HFF-Myc (cell line): ENCODE measurements at regions not wholly inside any gene's neighbourhood (a gene's known extent, or its start where the extent isn't known, plus 50 kb on each side); places are given as distances from the start of the nearest gene placed in this dataset.

ENCODE experiments used
- DNase-seq: peaks from one replicate; pipeline ENCODE4 v3.0.0-alpha.2; 2011; ENCODE audit warnings: low read depth; ENCODE audit errors: extremely low read depth
- H3K4me3 ChIP-seq: replicated peaks from 2 replicates; pipeline ENCODE4 v1.5.1; 2011; ENCODE audit warnings: low read depth, mild to moderate bottlenecking, control low read depth, low read length
- TF ChIP-seq, protein P1 (sequence below): IDR thresholded peaks from 2 replicates; pipeline ENCODE4 v1.5.1; 2012; ENCODE audit warnings: mild to moderate bottlenecking, low read depth, low read length, control low read depth; ENCODE audit errors: missing control alignments

DNA sequence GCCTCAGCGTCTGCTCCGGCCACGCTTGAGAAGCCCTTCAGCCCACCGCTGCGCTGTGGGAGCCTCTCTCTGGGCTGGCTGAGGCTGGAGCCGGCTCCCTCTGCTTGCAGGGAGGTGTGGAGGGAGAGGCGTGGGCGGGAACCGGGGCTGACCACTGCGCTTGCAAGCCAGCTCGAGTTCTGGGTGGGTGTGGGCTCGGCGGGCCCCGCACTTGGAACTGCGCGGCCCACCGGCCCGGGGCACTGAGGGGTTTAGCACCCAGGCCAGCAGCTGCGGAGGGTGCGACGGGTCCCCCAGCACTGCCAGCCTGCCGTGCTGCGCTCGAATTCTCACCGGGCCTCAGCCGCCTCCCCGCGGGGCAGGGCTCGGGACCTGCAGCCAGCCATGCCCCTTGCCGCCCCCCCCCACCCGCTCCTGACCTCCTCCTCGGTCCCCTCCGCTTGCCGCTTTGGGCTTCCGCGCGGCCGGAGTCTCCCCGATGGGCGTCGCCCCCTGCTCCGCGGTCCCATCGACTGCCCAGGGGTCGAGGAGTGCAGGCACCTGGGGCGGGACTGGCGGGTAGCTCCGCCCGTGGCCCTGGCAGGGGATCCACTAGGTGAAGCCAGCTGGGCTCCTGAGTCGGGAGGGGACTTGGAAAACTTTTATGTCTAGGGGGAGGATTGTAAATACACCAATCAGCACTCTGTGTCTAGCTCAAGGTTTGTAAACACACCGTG, 106.7 kb downstream of the RAP2B start:
- no peak overlapping the region for H3K4me3 ChIP-seq
- DNase-seq: no peak
- TF ChIP-seq, protein P1, sequence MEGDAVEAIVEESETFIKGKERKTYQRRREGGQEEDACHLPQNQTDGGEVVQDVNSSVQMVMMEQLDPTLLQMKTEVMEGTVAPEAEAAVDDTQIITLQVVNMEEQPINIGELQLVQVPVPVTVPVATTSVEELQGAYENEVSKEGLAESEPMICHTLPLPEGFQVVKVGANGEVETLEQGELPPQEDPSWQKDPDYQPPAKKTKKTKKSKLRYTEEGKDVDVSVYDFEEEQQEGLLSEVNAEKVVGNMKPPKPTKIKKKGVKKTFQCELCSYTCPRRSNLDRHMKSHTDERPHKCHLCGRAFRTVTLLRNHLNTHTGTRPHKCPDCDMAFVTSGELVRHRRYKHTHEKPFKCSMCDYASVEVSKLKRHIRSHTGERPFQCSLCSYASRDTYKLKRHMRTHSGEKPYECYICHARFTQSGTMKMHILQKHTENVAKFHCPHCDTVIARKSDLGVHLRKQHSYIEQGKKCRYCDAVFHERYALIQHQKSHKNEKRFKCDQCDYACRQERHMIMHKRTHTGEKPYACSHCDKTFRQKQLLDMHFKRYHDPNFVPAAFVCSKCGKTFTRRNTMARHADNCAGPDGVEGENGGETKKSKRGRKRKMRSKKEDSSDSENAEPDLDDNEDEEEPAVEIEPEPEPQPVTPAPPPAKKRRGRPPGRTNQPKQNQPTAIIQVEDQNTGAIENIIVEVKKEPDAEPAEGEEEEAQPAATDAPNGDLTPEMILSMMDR: no peak

DNA sequence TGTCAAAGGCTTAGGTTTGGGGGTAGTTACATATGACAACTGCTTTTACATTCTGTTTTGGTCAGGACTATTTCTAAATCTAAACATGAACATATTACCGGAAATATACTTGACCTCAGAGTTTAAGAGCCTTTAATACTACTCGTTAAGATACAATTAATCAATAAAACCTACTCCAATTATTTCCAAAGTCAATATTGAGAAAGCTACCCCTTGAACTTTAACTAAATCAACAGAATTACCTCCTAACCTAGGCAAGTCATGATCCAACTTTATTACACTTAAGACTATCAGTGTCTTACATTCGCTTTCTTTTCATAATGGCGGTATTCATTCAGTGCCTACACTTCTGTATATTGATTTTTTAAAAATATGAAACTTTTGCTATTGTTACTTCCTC, 107.7 kb downstream of the RAP2B start:
- H3K4me3 ChIP-seq: no peak overlapping the region
- TF ChIP-seq, protein P1: no peak
- DNase-seq: no peak

DNA sequence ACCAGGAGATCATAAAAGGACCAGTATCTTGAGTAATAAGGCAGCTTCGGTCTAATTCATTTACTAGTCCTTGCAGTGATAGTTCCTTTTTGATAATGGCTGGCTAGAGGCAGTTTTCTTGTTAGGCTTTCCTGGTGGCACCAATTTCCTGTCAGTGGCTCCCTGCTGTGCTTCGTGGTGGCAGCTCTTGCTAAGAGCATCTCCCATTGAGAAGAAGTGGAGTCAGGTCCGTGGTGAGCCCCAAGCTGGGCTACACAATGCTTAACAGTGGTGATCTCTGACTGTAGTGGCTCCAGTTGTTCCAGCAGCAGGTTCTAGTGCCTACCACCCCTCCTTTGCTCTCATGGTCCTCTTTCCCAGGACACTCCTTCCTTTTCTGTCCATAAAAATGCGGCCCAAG, 111.2 kb downstream of the RAP2B start:
- DNase-seq: no peak
- TF ChIP-seq, protein P1: no peak
- H3K4me3 ChIP-seq: no peak overlapping the region

DNA sequence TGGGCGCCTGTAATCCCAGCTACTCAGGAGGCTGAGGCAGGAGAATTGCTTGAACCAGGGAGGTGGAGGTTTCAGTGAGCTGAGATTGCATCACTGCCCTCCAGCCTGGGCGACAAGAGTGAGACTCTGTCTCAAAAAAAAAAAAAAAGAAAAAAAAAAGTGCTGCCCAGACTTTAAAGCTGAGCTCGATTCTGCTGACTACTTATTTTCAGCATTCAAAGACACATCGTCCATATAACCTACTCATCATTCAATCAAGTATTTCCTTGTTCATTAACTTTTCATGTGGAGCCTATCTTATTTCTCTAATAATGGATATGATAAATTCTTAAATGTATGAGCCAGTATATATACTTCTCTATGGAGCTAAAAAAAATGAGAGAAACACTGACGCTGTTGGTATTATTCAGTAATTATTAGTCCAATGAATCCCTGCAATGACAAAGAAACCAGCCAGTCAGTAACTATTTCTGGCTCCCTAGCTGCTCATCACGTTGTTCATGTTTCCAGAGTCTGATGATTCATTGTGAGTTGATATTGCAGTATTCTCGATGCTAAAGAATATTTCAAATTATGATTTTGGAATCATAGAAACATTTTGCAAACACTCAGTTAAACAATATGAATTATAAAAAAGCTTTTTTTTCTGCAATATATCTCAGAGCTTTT, 111.9 kb downstream of the RAP2B start:
- TF ChIP-seq, protein P1: no peak
- DNase-seq: no peak
- no peak overlapping the region for H3K4me3 ChIP-seq

DNA sequence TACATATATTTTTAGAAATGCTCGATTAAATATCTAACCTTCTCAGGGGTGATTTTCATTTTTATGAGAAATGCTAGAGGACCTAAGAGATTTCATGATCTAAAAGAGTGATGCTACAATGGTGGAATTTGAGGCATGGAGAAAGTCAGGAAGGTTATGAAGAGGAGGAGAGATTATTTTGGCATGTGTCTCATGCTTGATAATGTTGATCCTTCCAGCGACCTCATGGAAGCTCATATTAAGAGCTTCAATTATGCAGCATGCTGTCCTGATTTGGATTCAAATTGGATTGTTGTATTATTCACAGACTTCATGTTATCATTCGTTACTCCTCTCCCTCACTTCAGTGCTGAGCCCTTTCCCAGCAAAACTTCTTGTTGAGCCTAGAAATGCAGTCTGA, 112.5 kb downstream of the RAP2B start:
- no peak for DNase-seq
- TF ChIP-seq, protein P1: no peak

DNA sequence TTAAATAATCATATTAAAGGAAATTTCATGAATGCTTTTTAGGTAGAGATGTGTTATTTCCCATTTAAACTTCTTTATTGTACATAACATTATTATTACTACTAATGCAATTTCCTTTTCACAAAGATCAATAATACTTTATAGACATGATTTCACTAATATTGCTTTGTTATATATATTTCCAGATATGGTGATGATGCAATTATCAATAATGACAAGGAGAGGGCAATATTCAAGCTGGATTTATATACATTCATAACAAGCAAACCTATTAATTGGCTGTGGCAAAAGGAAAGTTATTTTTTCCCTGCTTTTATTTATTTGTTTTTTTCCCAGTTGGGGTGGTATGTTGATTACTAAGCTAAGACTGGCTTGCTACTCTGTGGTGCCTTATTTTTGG, 113.5 kb downstream of the RAP2B start:
- no peak overlapping the region for H3K4me3 ChIP-seq
- TF ChIP-seq, protein P1: no peak
- DNase-seq: no peak

More for the DNA sequence above, 112.5 kb downstream of the RAP2B start:
- H3K4me3 ChIP-seq: no peak overlapping the region
